ENCODE measurements at regions not wholly inside any gene's neighbourhood (a gene's known extent, or its start where the extent isn't known, plus 50 kb on each side); places are given as distances from the start of the nearest gene placed in this dataset.

- Histone ChIP-seq H3K27ac (no peak overlapping the region), H3K36me3 (no peaks in the 10 kb centered on the region), H3K4me3 (no peak overlapping the region), H3K27me3 (no peaks in the 10 kb centered on the region), H3K4me1 (no peaks in the 10 kb centered on the region), H3K9me3 (no peaks in the 10 kb centered on the region), H3K9ac (ENCODE audit: low read depth in 2 of 2, low read length in 2 of 2) (no peak overlapping the region)
- DNase-seq, result no peak
- TF ChIP-seq CTCF (IDR thresholded peaks at IDR 0.05), result no peak
- intact Hi-C loops (cut with DNase I), result no loop called here
These were observed 1190.7 kb upstream of the SEL1L start for GRCh38 chr14:82724316-82724715.

- no peak for DNase-seq
- Histone ChIP-seq H3K36me3 (no peaks in the 10 kb centered on the region), H3K27ac (no peak overlapping the region), H3K9me3 (no peaks in the 10 kb centered on the region), H3K4me3 (no peak overlapping the region), H3K27me3 (no peaks in the 10 kb centered on the region), H3K9ac (ENCODE audit: low read depth in 2 of 2, low read length in 2 of 2) (no peak overlapping the region), H3K4me1 (no peaks in the 10 kb centered on the region)
- intact Hi-C loops (cut with DNase I), result no loop called here
- TF ChIP-seq CTCF (IDR thresholded peaks at IDR 0.05), result no peak
These were observed 1191.6 kb upstream of the SEL1L start for GRCh38 chr14:82725213-82725612.

- DNase-seq, result no peak
- H3K36me3 ChIP-seq, result no peaks in the 10 kb centered on the region
- H3K9ac ChIP-seq (ENCODE audit: low read depth in 2 of 2, low read length in 2 of 2), result no peak overlapping the region
- H3K4me3 ChIP-seq, result no peak overlapping the region
- no peak overlapping the region for H3K27ac ChIP-seq
- intact Hi-C loops (cut with DNase I), result no loop called here
- no peaks in the 10 kb centered on the region for H3K4me1 ChIP-seq
- H3K27me3 ChIP-seq, result no peaks in the 10 kb centered on the region
- TF ChIP-seq CTCF (IDR thresholded peaks at IDR 0.05), result no peak
- H3K9me3 ChIP-seq, result no peaks in the 10 kb centered on the region
These were observed 1197.9 kb upstream of the SEL1L start for GRCh38 chr14:82731526-82731925.

- H3K9ac ChIP-seq (ENCODE audit: low read depth in 2 of 2, low read length in 2 of 2), result no peak overlapping the region
- no peak for DNase-seq
- H3K9me3 ChIP-seq, result no peaks in the 10 kb centered on the region
- no peaks in the 10 kb centered on the region for H3K4me1 ChIP-seq
- no peak overlapping the region for H3K4me3 ChIP-seq
- no peaks in the 10 kb centered on the region for H3K36me3 ChIP-seq
- no peak overlapping the region for H3K27ac ChIP-seq
- no peaks in the 10 kb centered on the region for H3K27me3 ChIP-seq
- no peak for TF ChIP-seq CTCF (IDR thresholded peaks at IDR 0.05)
- intact Hi-C loops (cut with DNase I), result no loop called here
These were observed 1206.9 kb upstream of the SEL1L start for GRCh38 chr14:82740547-82740946.

GRCh38 chr14:82755476-82755875 is 1221.8 kb upstream of the SEL1L start:
- intact Hi-C loops (cut with DNase I), result no loop called here
- Histone ChIP-seq H3K4me3 (no peak overlapping the region), H3K36me3 (no peaks in the 10 kb centered on the region), H3K9ac (ENCODE audit: low read depth in 2 of 2, low read length in 2 of 2) (no peak overlapping the region), H3K4me1 (no peaks in the 10 kb centered on the region), H3K27ac (no peak overlapping the region), H3K27me3 (no peaks in the 10 kb centered on the region), H3K9me3 (no peaks in the 10 kb centered on the region)
- DNase-seq, result no peak
- TF ChIP-seq CTCF (IDR thresholded peaks at IDR 0.05), result no peak

GRCh38 chr14:82755923-82756322 is 1222.3 kb upstream of the SEL1L start:
- DNase-seq, result no peak
- TF ChIP-seq CTCF (IDR thresholded peaks at IDR 0.05), result no peak
- H3K27ac ChIP-seq, result no peak overlapping the region
- no peaks in the 10 kb centered on the region for H3K4me1 ChIP-seq
- intact Hi-C loops (cut with DNase I), result no loop called here
- no peaks in the 10 kb centered on the region for H3K9me3 ChIP-seq
- H3K9ac ChIP-seq (ENCODE audit: low read depth in 2 of 2, low read length in 2 of 2), result no peak overlapping the region
- no peaks in the 10 kb centered on the region for H3K27me3 ChIP-seq
- no peaks in the 10 kb centered on the region for H3K36me3 ChIP-seq
- no peak overlapping the region for H3K4me3 ChIP-seq
